ENCODE measurements at regions not wholly inside any gene's neighbourhood (a gene's known extent, or its start where the extent isn't known, plus 50 kb on each side); places are given as distances from the start of the nearest gene placed in this dataset.

GRCh38 chr4:33091961-33092360 lies 2371.8 kb downstream of the PCDH7 start:
- TF ChIP-seq SIN3A (IDR thresholded peaks at IDR 0.05; ENCODE audit: low read depth) (no peak), YY1 (IDR thresholded peaks at IDR 0.05; ENCODE audit: extremely low read depth, insufficient replicate concordance, low read depth, low read length) (no peak), ZFX (IDR thresholded peaks at IDR 0.05) (no peak), SRF (IDR thresholded peaks at IDR 0.05; ENCODE audit: low read depth) (no peak), EGR1 (IDR thresholded peaks at IDR 0.05; ENCODE audit: low read depth) (no peak), CTCF (IDR thresholded peaks at IDR 0.05 in 2 of 3, conservative IDR thresholded peaks at IDR 0.05 in 1 of 3; ENCODE audit: borderline replicate concordance in 1 of 3, insufficient read depth in 1 of 3, low read depth in 2 of 3, low read length in 2 of 3) (no peak), TCF7L2 (IDR thresholded peaks at IDR 0.05; ENCODE audit: borderline replicate concordance, extremely low read depth, insufficient read depth, insufficient read length) (no peak), CEBPB (IDR thresholded peaks at IDR 0.05; ENCODE audit: low read depth) (no peak), ELF1 (IDR thresholded peaks at IDR 0.05; ENCODE audit: borderline replicate concordance, low read depth) (no peak), JUND (IDR thresholded peaks at IDR 0.05) (no peak), REST (IDR thresholded peaks at IDR 0.05; ENCODE audit: low read depth) (no peak), FOSL1 (IDR thresholded peaks at IDR 0.05; ENCODE audit: low read depth) (no peak), ZNF274 (IDR thresholded peaks at IDR 0.05; ENCODE audit: low read depth, low read length) (no peak), EZH2phosphoT487 (IDR thresholded peaks at IDR 0.05; ENCODE audit: borderline replicate concordance) (no peak), POLR2AphosphoS5 (IDR thresholded peaks at IDR 0.05; ENCODE audit: low read depth, low read length) (no peak), SP1 (IDR thresholded peaks at IDR 0.05; ENCODE audit: low read depth) (no peak)
- Histone ChIP-seq H3K4me1 (ENCODE audit: control insufficient read depth in 1 of 2, insufficient read depth in 2 of 2, low read length in 2 of 2) (no peaks in the 10 kb centered on the region), H3K4me2 (ENCODE audit: low read length) (no peak overlapping the region), H3K27ac (ENCODE audit: low read depth, low read length) (no peak overlapping the region), H4K20me1 (ENCODE audit: insufficient read depth) (no peaks in the 10 kb centered on the region), H3K27me3 (ENCODE audit: insufficient read depth, low read length) (no peaks in the 10 kb centered on the region), H2AFZ (ENCODE audit: low read depth, low read length, poor library complexity, severe bottlenecking) (no peak overlapping the region), H3K9me2 (ENCODE audit: insufficient read depth) (no peaks in the 10 kb centered on the region), H3K79me2 (ENCODE audit: insufficient read depth, low read length) (no peaks in the 10 kb centered on the region), H3K4me3 (replicated peaks in 1 of 2; ENCODE audit: low read depth in 1 of 2, low read length in 2 of 2) (no peak overlapping the region), H3K9me3 (ENCODE audit: control insufficient read depth in 1 of 2, insufficient read depth in 1 of 2, low read depth in 1 of 2, low read length in 2 of 2) (no peaks in the 10 kb centered on the region), H3K9ac (ENCODE audit: low read length) (no peak overlapping the region), H3K36me3 (ENCODE audit: control insufficient read depth in 1 of 2, insufficient read depth in 2 of 2, low read length in 2 of 2) (no peaks in the 10 kb centered on the region)
- intact Hi-C loops (cut with micrococcal nuclease), result no loop called here
- POLR2A ChIA-PET, result no interaction called here
- ATAC-seq, result no peak
- DNase-seq (ENCODE audit: low read depth, low spot score), result no peak
- BruUV-seq (replicated peaks), result no TSS peak
- CTCF ChIA-PET, result no interaction called here
- RAD21 ChIA-PET (ENCODE audit: low non-redundant PET in 1 of 2, low total read pairs in 2 of 2, uncharacterized antibody in 2 of 2, unreplicated experiment in 2 of 2), result no interaction called here

Measured in HCT116 (cell line).